Umbilical cord (tissue), 1 donor: ENCODE measurements at regions not wholly inside any gene's neighbourhood (a gene's known extent, or its start where the extent isn't known, plus 50 kb on each side); places are given as distances from the start of the nearest gene placed in this dataset.

Experiments used
- DNase-seq: peaks from one replicate; pipeline ENCODE4 v3.0.0-alpha.2; 2015; ENCODE audit warnings: low spot score

DNA sequence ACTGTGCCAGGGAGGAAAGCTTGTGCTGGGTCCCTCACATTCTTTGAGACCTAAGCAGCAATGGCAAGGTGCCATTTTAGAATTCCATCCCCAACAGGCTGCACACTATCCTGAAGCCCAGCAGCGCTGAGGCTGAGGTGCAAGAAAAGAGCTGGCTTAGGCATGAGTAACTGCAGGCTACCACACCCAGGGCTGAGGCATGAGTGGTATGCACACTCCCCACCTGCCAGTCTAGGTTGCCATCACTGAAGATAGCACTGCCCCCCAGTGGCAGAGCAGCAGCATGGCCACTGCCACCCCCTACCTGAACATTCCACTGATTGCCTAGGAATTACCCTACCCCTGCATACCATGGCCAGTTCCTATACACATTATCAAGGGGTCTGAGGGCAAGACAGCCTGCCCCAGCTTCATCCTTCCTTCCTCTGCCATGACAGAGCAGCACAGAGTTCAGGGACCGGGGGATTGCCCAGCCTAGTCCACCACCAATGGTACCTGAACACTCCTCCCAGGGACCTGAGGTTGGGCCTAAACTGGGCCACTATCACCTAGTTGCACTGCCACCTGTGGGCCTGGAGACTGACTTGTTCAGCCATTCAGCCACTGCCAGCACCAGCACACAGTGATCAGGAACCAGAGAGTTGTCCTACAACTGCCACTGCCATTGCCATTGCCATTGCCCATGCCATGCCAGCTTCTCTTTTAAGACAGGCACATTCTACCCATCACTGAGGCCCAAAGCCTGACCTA, 129.8 kb downstream of the SATB1 start:
- peak; percentile 18 for DNase-seq

GRCh38 chr3:18290157-18290556, 135.0 kb downstream of the SATB1 start:
- no peak for DNase-seq

GRCh38 chr3:18288243-18288642, 136.9 kb downstream of the SATB1 start:
- DNase-seq: no peak

DNA sequence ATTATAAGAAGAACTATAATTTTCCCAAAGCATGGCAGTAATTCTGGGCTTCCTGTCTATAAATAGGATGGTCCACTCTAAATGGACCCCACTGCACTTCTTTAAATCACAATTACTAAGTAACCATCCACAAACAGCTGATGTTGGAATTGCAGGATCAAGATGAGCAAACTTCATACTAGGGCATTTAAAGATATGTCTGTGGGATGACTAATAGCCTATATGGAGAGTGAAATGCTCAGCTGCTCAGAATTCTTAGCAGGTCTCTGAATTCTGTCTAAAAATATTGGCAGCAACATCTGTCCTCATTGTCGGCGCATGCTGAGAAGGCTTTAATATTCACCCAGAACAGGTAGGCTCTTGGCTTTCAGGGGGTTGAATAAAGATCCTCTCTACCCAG, 140.4 kb downstream of the SATB1 start:
- no peak for DNase-seq

DNA sequence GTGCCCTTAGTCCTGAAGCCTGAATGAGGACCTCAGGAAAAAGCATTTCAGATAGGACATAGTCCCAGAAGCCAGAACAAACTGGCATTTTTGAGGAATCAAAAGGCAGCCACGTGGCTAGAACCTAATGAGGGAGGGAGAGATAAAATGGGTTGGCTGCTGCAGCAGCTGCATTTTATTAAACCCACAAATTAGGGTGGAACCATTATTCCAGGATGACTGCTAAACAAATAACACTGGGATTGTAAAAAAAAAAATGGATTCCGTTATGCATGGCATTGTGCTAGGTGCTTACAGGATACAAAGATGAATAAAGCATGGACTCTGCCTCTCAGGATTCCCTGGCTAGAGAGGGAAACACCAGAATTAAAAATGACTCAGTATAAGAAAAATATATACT, 141.5 kb downstream of the SATB1 start:
- DNase-seq: no peak

- DNase-seq: no peak
Measured at GRCh38 chr3:18282507-18282906, 142.6 kb downstream of the SATB1 start.

DNA sequence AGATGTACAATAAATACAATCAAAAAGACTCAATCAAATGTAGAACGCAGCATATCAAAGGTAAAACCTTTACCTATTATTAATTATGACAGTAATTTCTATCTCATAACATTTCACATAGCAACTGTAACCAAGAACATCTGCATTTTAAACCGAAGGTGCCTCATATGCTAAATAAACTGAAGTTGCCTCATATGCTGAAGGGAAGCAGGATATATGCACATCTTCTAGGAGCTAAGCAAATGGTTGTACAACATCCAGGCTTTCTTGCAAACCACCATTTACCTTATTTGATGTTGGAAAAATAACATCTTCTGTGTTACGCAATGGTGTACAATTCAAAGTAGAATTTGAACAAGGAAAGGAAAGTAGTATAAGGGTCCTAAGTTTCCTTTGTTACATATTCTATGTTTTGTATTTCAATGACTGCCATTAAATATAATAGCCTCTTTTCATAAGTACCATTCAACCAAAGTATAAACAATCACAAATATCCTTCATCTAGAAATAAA, 145.9 kb downstream of the SATB1 start:
- no peak for DNase-seq

GRCh38 chr3:18264853-18265252, 160.3 kb downstream of the SATB1 start:
- DNase-seq: no peak

DNA sequence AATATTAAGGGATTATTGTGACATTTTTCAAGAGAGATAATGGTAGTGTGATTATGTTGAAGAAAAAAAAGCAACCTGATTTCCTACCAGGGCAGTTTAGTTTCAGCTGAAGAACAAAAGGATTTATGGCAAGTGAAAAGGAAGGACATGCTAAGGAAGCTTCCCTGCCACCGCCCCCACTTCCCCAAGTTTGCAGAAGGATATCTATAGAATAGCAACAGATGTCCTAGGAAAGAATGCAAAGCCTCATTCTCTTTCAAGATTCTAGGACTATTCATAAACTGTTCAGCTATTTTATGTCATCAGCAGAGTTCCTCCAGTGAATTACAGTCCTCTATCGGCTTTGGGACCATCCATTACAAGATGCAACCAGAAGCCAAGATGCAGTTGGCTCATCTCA, 160.8 kb downstream of the SATB1 start:
- DNase-seq: no peak

GRCh38 chr3:18258492-18258891, 166.6 kb downstream of the SATB1 start:
- DNase-seq: no peak

- DNase-seq: no peak
Measured at GRCh38 chr3:18252578-18252977, 172.6 kb downstream of the SATB1 start.

DNA sequence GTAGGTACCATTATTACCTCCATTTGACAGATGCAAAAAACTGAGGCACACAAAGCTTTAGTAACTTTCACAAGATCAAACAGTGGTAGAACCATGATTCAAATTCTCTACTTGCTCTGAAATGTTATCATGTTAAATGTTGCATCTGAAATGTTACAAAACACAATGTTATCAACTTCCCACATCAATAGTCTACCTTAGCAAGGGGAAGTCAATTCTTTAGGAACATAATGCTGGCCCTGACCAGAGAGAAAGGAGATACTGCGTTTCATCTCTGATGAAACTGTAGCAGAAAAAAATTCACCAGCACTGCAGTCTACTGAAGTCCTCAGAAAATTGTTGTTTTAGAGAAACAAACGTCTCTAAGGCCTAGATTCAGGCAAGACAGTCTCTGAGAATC, 174.1 kb downstream of the SATB1 start:
- no peak for DNase-seq

- DNase-seq: no peak
Measured at GRCh38 chr3:18249126-18249525, 176.0 kb downstream of the SATB1 start.

- no peak for DNase-seq
Measured at GRCh38 chr3:18247776-18248310, 177.3 kb downstream of the SATB1 start.

- peak; percentile 28 for DNase-seq
Measured at GRCh38 chr3:18247139-18247695, 177.9 kb downstream of the SATB1 start.

DNA sequence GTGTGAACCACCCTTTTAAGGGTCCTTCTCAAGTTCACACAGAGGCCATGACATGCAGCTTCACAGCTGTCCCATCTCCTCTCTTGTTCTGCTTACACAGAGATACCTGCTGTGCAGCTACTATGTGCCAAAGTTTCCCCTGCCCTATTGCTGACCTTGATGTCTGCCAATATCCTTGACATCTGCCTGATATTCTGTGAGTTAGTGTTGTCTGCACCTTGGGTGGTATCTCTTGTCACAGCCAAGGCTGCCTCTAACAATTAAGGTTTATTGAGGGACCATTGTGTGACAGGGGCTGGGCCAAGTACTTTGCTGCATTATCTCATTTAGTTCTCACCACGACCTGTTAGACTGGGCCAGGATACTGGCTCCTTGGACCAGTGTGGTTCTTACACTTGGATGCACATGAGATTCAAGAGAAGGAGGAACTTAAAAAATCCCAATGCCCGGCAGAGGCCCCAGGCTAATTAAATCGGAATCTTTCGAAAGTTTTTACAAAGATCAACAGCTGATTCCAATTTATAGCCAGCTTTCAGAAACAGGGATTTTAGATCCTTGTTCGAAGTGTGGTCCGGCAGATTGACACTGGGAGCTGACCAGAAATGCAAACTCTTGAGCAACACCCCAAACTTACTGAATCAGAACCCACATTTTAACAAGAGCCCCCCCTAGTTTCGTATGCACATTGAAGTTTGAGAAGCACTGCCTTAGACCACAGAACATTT, 178.6 kb downstream of the SATB1 start:
- DNase-seq: no peak

DNA sequence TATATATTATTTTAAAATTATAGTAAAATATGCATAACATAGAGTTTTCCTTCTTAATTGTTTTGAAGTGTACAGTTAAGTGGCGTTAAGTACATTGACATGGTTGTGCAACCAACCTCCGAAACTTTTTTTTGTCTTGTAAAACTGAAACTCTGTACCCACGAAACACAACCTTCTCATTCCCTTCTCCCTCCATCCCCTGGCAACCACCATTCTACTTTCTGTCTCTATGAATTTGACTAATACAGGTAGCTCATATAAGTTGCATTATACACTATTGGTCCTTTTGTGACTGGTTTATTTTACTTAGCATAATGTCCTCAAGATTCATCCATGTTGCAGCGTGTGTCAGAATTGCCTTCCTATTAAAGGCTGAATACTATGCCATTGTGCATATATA, 179.4 kb downstream of the SATB1 start:
- DNase-seq: no peak

GRCh38 chr3:18241837-18242236, 183.3 kb downstream of the SATB1 start:
- no peak for DNase-seq

- no peak for DNase-seq
Measured at GRCh38 chr3:18239674-18240073, 185.5 kb downstream of the SATB1 start.

- no peak for DNase-seq
Measured at GRCh38 chr3:18238746-18239331, 186.3 kb downstream of the SATB1 start.

DNA sequence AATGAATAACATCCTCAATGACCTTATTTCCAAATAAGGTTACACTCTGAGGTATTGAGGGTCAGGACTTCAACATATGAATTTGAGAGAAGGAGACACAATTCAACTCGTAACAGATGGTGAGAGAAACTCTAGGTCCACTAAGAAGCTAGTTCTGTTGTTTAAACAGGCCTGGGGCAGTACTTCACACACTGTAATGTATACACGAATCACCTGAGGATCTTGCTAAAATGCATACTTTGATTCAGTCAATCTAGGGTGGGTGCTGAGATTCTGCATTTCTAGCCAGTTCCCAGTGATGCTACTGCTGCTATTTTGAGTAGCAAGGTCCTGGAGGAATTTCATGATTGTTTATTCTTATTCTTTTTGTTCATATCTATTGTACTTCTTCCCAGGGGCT, 186.8 kb downstream of the SATB1 start:
- DNase-seq: no peak
